MV-4-11 (cell line): ENCODE measurements at regions not wholly inside any gene's neighbourhood (a gene's known extent, or its start where the extent isn't known, plus 50 kb on each side); places are given as distances from the start of the nearest gene placed in this dataset.
"Not testable (repeated sequence)": the region's sequence is repeated elsewhere in the genome, so short reads cannot be mapped to it uniquely, and the experiment has no call there.

Source experiments
- DNase-seq: peaks from one replicate; lab custom pipeline; 2025; lab: John Stamatoyannopoulos, UW

DNA sequence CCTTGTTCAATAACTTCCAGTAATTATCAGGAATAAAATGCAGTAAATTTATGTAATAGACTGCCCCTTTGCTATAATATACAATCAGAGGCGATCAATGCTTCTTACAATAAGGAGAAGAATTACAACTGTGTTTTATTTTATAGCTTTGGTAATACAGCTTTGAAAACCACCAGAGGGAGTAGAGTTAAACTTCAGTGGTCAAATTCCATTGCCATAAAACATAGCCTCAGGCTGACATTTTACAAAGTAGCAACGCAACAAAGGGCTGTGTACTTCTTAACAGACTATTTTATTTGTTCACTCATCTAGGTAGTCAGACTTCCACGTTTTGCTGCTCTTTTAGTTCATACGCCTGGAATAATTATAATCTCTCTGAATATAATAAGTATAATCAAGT, 58.5 kb downstream of the TEX13C start:
- DNase-seq: no peak

- no peak for DNase-seq
These were observed 59.1 kb downstream of the TEX13C start for GRCh38 chrX:125378770-125379169.

GRCh38 chrX:125382148-125382628, 62.5 kb downstream of the TEX13C start:
- DNase-seq: no peak

- no peak for DNase-seq
These were observed 63.2 kb downstream of the TEX13C start for GRCh38 chrX:125382889-125383288.

- no peak for DNase-seq
These were observed 65.2 kb downstream of the TEX13C start for GRCh38 chrX:125384867-125385266.

DNA sequence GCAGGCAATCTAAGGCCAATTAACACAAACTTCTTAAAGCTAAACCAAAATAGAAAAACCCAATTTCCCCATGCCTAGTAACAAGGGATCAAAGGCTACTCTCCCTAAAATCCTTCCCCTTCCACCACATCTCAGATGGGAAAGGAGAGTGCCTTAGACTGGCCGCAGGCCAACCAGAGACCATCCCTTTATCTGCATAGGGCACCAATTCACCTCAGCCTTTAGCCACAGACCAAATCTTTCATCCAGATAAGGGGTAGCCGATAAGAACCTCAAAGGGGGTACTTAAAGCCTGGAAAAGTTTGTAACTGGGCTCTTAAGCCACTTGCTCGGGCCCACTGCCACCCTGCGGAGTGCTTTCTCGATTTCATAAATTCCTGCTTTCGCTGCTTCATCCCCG, 68.3 kb downstream of the TEX13C start:
- no peak for DNase-seq

DNA sequence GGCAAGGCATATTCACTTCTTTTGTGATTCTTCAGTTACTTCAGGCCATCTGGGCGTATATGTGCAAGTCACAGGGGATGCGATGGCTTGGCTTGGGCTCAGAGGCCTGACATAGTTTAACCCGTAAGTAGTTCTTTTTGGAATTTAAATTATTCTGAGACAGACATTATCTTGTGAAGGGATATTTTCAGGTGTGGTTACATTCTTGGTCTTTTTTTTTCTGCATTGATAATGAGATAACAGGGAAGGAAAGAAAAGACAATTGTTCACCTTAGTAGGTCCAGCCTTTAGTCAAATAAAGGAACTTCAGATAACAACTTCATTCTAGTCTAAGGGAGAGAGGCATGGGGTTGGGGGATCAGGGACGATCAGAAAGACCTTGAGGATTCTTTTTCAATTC, 74.8 kb downstream of the TEX13C start:
- no peak for DNase-seq

DNA sequence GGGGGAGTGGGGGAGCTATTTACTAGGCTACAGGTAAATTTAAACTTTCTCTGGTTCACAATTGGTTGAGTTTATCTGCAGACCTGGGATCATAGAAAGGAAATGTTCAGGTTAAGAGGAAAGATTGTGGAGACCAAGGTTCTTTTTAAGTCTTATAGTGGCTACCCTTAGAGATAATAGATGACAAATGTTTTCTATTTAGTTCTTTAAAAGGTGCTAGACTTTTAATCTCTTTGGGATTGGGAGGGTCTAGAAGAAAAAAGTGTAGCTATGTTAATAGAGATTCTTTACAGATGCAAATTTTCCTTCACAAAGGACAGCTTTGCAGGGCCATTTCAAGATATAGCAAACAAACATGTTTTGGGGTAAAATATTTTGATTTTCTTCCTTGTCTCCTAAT, 76.0 kb downstream of the TEX13C start:
- no peak for DNase-seq

GRCh38 chrX:125398959-125399440, 79.3 kb downstream of the TEX13C start:
- DNase-seq: no peak

DNA sequence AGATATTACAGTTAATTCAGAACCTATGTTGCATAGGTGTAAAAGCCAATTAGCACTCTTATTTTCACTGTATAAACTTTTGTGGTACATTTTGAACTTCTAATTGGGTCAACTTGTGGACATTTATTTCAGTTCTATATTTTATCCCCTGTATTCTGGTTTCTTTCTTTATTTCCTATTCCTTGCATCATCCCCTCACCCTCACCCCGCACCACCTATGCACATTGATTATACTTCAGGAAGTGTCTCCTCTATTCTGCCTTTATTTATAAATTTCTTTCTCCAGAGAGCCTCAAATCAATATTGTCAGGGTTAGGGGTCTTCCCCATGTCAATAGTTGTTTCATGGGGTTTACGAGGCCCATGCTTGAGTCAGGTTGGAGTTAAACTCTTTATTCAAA, 83.1 kb downstream of the TEX13C start:
- no peak for DNase-seq

GRCh38 chrX:125404667-125405160, 85.0 kb downstream of the TEX13C start:
- DNase-seq: no peak

DNA sequence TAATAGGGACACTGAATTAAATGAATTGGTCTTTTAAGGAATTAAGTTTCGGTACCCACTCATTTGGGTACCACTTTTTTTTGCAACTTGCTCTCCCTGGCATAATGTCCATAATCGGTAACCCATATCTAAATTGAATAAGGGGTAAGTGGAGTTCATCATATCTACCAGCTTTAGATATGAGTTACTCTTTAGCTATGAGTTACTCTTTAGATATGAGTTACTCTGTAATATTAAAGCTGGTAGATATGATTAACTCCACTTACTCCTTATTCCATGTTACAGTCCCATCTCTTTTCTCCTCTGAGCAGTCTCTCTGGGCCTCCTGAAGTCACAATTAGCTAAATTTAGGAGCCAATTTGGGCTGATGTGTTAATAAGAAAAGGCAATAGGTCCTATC, 85.7 kb downstream of the TEX13C start:
- DNase-seq: no peak

- DNase-seq: no peak
These were observed 87.6 kb downstream of the TEX13C start for GRCh38 chrX:125407314-125407713.

- DNase-seq: no peak
These were observed 101.1 kb downstream of the TEX13C start for GRCh38 chrX:125420809-125421208.

GRCh38 chrX:125422986-125423385, 103.3 kb downstream of the TEX13C start:
- DNase-seq: no peak

- no peak for DNase-seq
These were observed 104.9 kb downstream of the TEX13C start for GRCh38 chrX:125424536-125424935.

DNA sequence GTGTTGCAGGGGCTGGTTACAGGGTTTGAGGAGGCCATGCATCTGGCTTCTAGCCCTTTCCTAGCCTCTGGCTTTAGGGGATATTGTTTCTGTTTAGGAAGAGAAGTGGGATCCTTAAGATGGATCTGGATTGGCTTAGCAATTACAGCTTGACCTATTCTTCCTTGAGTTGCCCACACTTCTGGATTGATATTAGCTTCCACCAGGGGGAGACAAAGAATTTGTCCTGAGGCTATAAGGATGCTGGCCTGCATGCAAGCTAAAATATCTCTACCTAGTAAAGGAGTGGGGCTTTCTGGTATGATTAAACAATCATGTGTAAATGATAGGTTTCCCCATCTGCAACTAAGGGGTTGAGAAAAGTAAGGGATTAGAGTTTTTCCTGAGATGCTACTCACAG, 117.2 kb downstream of the TEX13C start:
- no peak for DNase-seq

GRCh38 chrX:125439194-125439849, 119.7 kb downstream of the TEX13C start:
- DNase-seq: no peak

GRCh38 chrX:125444659-125445058, 125.0 kb downstream of the TEX13C start:
- no peak for DNase-seq

- DNase-seq: no peak
These were observed 155.8 kb downstream of the TEX13C start for GRCh38 chrX:125475482-125475881.

DNA sequence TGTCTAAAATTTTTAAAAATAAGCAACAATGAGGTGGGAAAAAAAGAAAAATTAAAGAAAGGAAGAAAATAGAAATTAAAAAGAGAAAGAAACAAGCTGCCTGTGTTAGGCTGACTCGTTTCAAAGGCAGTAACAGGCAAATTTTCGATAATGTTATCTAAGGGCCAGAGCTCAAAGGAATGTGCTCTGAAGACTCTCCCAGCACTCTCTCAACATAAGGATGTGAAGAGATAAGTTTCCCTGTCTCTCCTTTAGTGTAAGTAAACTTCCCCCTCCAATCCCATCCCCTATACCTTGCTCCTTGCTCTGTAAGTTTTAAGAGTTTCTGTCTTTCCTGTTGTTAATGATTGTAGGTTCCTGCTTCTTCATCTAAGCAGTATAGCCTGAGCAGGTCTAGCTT, 172.8 kb downstream of the TEX13C start:
- no peak for DNase-seq

GRCh38 chrX:125493004-125493403, 173.3 kb downstream of the TEX13C start:
- not testable (repeated sequence) for DNase-seq

- DNase-seq: no peak
These were observed 178.0 kb downstream of the TEX13C start for GRCh38 chrX:125497667-125498066.

- no peak for DNase-seq
These were observed 184.1 kb downstream of the TEX13C start for GRCh38 chrX:125503769-125504168.
